Suprapubic skin (tissue), 4 donors: ENCODE measurements at regions not wholly inside any gene's neighbourhood (a gene's known extent, or its start where the extent isn't known, plus 50 kb on each side); places are given as distances from the start of the nearest gene placed in this dataset.

Experiments
- DNase-seq, 2 donors: peaks; one replicate each; pipeline ENCODE4 v3.0.0-alpha.2; 2019; ENCODE audit warnings: low spot score in 2 of 2
- H3K27ac ChIP-seq: fragments of 200-600 bp; sonication (generic); one replicate; pipeline ENCODE4 v1.5.1; 2019
- H3K27me3 ChIP-seq: fragments of 200-600 bp; sonication (generic); one replicate; pipeline ENCODE4 v1.5.1; 2019
- H3K36me3 ChIP-seq: fragments of 200-600 bp; sonication (generic); one replicate; pipeline ENCODE4 v1.5.1; 2019
- H3K4me1 ChIP-seq: fragments of 200-600 bp; sonication (generic); one replicate; pipeline ENCODE4 v1.5.1; 2019
- H3K4me3 ChIP-seq: fragments of 200-600 bp; sonication (generic); one replicate; pipeline ENCODE4 v1.5.1; 2019; ENCODE audit warnings: mild to moderate bottlenecking
- H3K9me3 ChIP-seq: fragments of 200-600 bp; sonication (generic); one replicate; pipeline ENCODE4 v1.5.1; 2019
- EP300 ChIP-seq: sonication (generic); formaldehyde crosslinking; IDR thresholded peaks from one replicate; pipeline ENCODE4 v1.6.1; 2017; ENCODE audit warnings: antibody characterized with exemption
- POLR2A ChIP-seq, 2 donors: fragments of 450-650 bp; IDR thresholded peaks; one replicate each; pipeline ENCODE4 v1.6.1; 2017; ENCODE audit warnings: antibody characterized with exemption in 2 of 2, mild to moderate bottlenecking in 2 of 2, moderate library complexity in 2 of 2
- POLR2AphosphoS5 ChIP-seq, 3 donors: sonication (generic); formaldehyde crosslinking; IDR thresholded peaks; one replicate each; pipeline ENCODE4 v1.6.1; 2017; ENCODE audit warnings: antibody characterized with exemption in 3 of 3
- WGBS: methylation state at CpG from one replicate; pipeline ENCODE4 v1.1.5; 2018; 5-methylcytosine and 5-hydroxymethylcytosine counted together
- TF ChIP-seq, protein P1 (sequence below), 2 donors: fragments of 200-600 bp in 1 of 2; fragments of 450-650 bp in 1 of 2; sonication (generic) in 1 of 2; IDR thresholded peaks; one replicate each; pipeline ENCODE4 v1.5.1; 2016 to 2019; ENCODE audit warnings: antibody characterized with exemption in 2 of 2, mild to moderate bottlenecking in 1 of 2, moderate library complexity in 1 of 2

DNA sequence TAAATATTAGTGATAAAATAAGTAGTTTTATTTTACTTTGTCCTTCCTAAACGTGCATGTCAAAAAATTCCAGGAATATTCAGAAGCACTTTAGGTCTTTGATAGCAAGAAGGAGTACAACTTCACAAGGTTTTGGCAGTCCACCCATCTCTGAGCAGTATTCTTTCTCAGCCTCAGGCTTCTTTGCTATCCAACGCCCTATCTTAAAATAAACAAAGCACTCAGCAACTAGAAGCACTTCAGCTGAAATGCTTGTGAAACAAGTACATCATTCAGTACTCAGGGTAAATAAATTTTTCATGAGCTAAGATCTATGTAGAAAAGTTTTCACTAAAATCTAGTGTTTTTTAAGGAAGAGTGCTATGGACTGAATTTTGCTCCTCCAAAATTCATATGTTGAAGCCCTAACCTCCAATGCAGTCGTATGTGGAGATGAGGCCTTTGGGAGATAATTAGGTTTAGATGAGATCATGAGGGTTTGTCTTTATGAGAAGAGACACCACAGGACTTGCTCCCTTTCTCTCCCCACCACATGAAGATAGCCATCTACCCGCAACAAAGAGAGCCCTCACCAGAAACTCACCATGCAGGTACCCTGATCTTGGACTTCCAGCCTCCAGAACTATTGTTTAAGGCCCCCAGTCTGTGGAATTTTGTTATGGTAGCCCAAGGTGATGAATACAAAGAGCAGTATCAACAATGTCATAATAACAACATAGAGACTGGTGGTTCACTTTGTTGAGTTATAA is 539.1 kb downstream of the TFAP2A start:
- Histone ChIP-seq H3K27ac (no peak overlapping the region), H3K9me3 (no peaks in the 10 kb centered on the region), H3K4me1 (no peaks in the 10 kb centered on the region), H3K27me3 (no peaks in the 10 kb centered on the region), H3K36me3 (no peaks in the 10 kb centered on the region), H3K4me3 (no peak overlapping the region)
- DNase-seq: no peak
- TF ChIP-seq EP300: no peak
- TF ChIP-seq, protein P1, sequence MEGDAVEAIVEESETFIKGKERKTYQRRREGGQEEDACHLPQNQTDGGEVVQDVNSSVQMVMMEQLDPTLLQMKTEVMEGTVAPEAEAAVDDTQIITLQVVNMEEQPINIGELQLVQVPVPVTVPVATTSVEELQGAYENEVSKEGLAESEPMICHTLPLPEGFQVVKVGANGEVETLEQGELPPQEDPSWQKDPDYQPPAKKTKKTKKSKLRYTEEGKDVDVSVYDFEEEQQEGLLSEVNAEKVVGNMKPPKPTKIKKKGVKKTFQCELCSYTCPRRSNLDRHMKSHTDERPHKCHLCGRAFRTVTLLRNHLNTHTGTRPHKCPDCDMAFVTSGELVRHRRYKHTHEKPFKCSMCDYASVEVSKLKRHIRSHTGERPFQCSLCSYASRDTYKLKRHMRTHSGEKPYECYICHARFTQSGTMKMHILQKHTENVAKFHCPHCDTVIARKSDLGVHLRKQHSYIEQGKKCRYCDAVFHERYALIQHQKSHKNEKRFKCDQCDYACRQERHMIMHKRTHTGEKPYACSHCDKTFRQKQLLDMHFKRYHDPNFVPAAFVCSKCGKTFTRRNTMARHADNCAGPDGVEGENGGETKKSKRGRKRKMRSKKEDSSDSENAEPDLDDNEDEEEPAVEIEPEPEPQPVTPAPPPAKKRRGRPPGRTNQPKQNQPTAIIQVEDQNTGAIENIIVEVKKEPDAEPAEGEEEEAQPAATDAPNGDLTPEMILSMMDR (IDR thresholded peaks at IDR 0.05): no peak
- TF ChIP-seq POLR2A (IDR thresholded peaks at IDR 0.05): no peak
- TF ChIP-seq POLR2AphosphoS5 (IDR thresholded peaks at IDR 0.05): no peak
- 38% methylated on average over 4 of the region's 4 CpGs for WGBS

DNA sequence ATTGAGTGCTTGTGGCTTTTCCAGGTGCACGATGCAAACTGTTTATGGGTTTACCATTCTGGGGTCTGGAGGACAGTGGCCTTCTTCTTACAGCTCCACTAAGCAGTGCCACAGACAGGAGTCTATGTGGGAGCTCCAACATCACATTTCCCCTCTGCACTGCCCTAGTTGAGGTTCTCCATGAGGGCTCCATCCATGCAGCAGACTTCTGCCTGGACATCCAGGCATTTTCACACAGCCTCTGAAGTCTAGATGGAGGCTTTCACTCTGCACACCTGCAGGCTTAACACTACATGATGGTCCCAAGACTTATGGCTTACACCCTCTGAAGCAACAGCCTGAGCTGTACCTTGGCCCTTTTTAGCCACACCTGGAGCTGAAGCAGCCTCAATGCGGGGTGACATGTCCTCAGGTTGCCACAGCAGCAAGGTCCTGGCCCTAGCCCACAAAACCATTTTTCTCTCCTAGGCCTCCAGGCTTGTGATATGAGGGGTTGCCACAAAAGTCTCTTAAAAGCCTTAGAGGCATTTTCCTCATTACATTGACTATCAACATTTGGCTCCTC is 552.2 kb downstream of the TFAP2A start:
- WGBS: 85% methylated on average over 2 of the region's 2 CpGs
- no peaks in the 10 kb centered on the region for H3K36me3 ChIP-seq
- TF ChIP-seq EP300 (no peak), POLR2AphosphoS5 (IDR thresholded peaks at IDR 0.05) (no peak), POLR2A (IDR thresholded peaks at IDR 0.05) (no peak)
- TF ChIP-seq, protein P1 (IDR thresholded peaks at IDR 0.05): no peak
- H3K4me1 ChIP-seq: no peaks in the 10 kb centered on the region
- H3K27ac ChIP-seq: no peak overlapping the region
- no peak for DNase-seq
- H3K4me3 ChIP-seq: no peak overlapping the region
- H3K27me3 ChIP-seq: no peaks in the 10 kb centered on the region
- peaks cover 6% of the 10 kb centered on the region for H3K9me3 ChIP-seq

DNA sequence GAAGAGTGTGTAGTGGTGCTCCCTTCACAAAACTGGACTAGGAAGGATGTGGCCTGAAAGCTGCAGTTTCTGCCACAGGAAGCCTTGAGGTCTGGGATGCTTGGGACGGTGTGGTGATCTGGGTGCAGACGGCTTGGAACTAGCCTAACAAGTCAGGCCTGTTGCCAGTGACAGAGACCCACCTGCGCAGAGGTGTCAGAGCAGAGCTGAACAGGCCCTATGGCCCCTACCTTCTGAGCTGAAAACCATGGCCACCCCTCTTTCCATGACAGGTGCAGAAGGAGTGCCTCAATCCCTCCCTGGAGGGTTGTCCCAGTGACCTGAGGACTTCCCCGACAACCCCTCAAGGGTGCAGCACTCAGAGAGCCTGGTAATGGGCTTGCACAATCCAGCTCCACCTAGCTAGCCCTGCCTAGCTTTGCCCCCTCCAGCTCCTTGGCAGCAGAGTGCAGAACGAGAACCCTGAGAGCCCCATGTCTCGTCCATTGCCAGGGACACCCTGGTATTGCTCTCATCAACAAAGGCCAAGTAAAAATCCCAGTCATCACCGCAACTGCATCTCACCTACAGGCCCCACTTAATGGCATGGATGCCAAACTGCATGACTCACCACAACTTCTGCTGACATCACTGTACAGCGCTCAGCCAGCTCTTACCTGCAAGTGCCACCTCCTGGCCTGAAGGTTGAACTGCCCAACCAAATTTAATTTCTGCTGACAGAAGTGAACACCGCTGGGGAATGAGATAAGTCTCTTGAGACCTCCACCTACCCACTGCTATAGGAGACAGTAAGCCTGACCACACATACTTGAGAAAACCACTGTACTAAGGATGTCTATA is 563.1 kb downstream of the TFAP2A start:
- Histone ChIP-seq H3K4me3 (no peak overlapping the region), H3K4me1 (no peaks in the 10 kb centered on the region), H3K27me3 (no peaks in the 10 kb centered on the region), H3K27ac (no peak overlapping the region), H3K36me3 (no peaks in the 10 kb centered on the region), H3K9me3 (peaks cover 20% of the 10 kb centered on the region)
- no peak for TF ChIP-seq EP300
- TF ChIP-seq POLR2AphosphoS5 (IDR thresholded peaks at IDR 0.05): no peak
- no peak for TF ChIP-seq POLR2A (IDR thresholded peaks at IDR 0.05)
- TF ChIP-seq, protein P1 (IDR thresholded peaks at IDR 0.05): no peak
- WGBS: 92% methylated on average over 7 of the region's 9 CpGs
- DNase-seq: no peak

DNA sequence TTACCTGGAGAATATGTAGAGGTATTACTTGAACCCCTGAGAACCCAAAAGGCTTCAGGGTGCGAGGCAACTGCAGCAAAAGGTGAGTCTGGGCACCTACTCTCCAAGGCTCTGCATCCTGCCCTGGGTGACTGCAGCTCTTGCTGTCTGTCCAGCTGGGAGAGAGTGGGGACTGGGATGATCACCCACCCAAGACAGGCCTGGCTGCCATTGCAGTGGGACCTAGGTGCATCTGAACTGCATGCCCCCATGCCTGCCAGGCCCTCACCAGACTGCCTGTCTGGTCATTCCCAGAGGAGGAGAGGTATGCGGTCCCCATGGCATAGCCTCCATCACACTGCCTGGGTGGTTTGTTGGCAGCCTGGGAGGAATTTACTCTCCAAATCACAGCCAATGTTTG is 563.9 kb downstream of the TFAP2A start:
- no peak for TF ChIP-seq POLR2AphosphoS5 (IDR thresholded peaks at IDR 0.05)
- no peak for TF ChIP-seq POLR2A (IDR thresholded peaks at IDR 0.05)
- TF ChIP-seq EP300: no peak
- TF ChIP-seq, protein P1 (IDR thresholded peaks at IDR 0.05): no peak
- peaks cover 28% of the 10 kb centered on the region for H3K9me3 ChIP-seq
- no peaks in the 10 kb centered on the region for H3K4me1 ChIP-seq
- H3K27me3 ChIP-seq: no peaks in the 10 kb centered on the region
- WGBS: no CpG with 5 or more reads among the region's 2 CpGs
- no peak overlapping the region for H3K27ac ChIP-seq
- DNase-seq: no peak
- no peak overlapping the region for H3K4me3 ChIP-seq
- no peaks in the 10 kb centered on the region for H3K36me3 ChIP-seq

DNA sequence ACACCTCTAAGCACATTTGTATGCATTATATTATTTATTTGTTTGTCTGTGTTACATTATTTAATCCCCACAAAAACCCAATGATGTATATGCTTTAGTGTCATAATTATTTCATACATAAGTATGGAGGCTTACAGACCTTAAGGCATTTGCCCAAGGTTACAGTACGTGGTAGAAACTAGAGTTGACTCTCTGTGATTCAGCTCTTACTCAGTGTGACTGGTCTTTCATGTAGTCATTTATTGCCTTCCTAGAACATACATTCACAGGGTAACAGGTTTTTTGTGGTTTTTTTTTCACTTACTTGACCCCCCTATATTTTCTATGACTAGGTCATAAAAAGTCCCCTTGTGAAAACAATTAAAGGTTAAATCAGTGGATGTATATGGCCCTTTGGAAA is 566.8 kb downstream of the TFAP2A start:
- no peak overlapping the region for H3K4me3 ChIP-seq
- TF ChIP-seq, protein P1 (IDR thresholded peaks at IDR 0.05): no peak
- no peaks in the 10 kb centered on the region for H3K27me3 ChIP-seq
- H3K27ac ChIP-seq: no peak overlapping the region
- 73% methylated on average over 1 of the region's 1 CpG for WGBS
- no peaks in the 10 kb centered on the region for H3K4me1 ChIP-seq
- no peaks in the 10 kb centered on the region for H3K36me3 ChIP-seq
- H3K9me3 ChIP-seq: peaks cover 33% of the 10 kb centered on the region
- no peak for DNase-seq
